Left colon (tissue), 2 donors: ENCODE measurements at regions not wholly inside any gene's neighbourhood (a gene's known extent, or its start where the extent isn't known, plus 50 kb on each side); places are given as distances from the start of the nearest gene placed in this dataset.
"Not testable (repeated sequence)": the region's sequence is repeated elsewhere in the genome, so short reads cannot be mapped to it uniquely, and the experiment has no call there.

Experiments used
- ATAC-seq: fragments of 200-7000 bp; cut with Tn5 transposase; one replicate; pipeline ENCODE4 v1.9.1; 2020; ENCODE audit warnings: mild to moderate bottlenecking, moderate library complexity
- DNase-seq, 2 donors: peaks; one replicate each; pipeline ENCODE4 v3.0.0-alpha.2; 2020
- intact Hi-C, 2 donors: fragments of 100-400 bp; cut with DNase I in 1 of 2; cut with micrococcal nuclease in 1 of 2; formaldehyde crosslinking; loops; one replicate each; pipeline versions ENCODE4 v1.11.2 to v1.14.0; 2022; cut with DNase I, micrococcal nuclease
- donor health status: DM: no; HTN: no; CAD: no.
- donor health status: DM: yes; HTN: yes; CAD: no.

GRCh38 chrX:85808217-85808616 is 239.1 kb downstream of the CHM start:
- intact Hi-C loops = no loop called here
- no peak for DNase-seq
- ATAC-seq = no peak

GRCh38 chrX:85772391-85772790 is 275.0 kb downstream of the CHM start:
- DNase-seq, intact Hi-C loops, ATAC-seq: not testable (repeated sequence)

- intact Hi-C loops = no loop called here
- no peak for DNase-seq
- ATAC-seq = no peak
Observed at GRCh38 chrX:85765651-85766050, 281.7 kb downstream of the CHM start.

- ATAC-seq, intact Hi-C loops, DNase-seq: not testable (repeated sequence)
Observed at GRCh38 chrX:85723025-85723424, 324.3 kb downstream of the CHM start.

- intact Hi-C loops, ATAC-seq, DNase-seq: not testable (repeated sequence)
Observed at GRCh38 chrX:85703233-85703632, 323.8 kb upstream of the POF1B start.

GRCh38 chrX:85698921-85699320 is 319.5 kb upstream of the POF1B start:
- intact Hi-C loops = no loop called here
- ATAC-seq (no peak), DNase-seq (no peak)

- ATAC-seq (no peak), DNase-seq (no peak)
- intact Hi-C loops = no loop called here
Observed at GRCh38 chrX:85685843-85686242, 306.4 kb upstream of the POF1B start.

GRCh38 chrX:85666471-85666870 is 287.0 kb upstream of the POF1B start:
- ATAC-seq (no peak), DNase-seq (no peak)
- intact Hi-C loops = no loop called here

GRCh38 chrX:85663970-85664369 is 284.5 kb upstream of the POF1B start:
- DNase-seq, ATAC-seq, intact Hi-C loops: not testable (repeated sequence)

GRCh38 chrX:85630901-85631300 is 251.4 kb upstream of the POF1B start:
- intact Hi-C loops = no loop called here
- ATAC-seq (no peak), DNase-seq (no peak)

- intact Hi-C loops = no loop called here
- ATAC-seq = no peak
- no peak for DNase-seq
Observed at GRCh38 chrX:85627363-85627762, 247.9 kb upstream of the POF1B start.

GRCh38 chrX:85622635-85623034 is 243.2 kb upstream of the POF1B start:
- DNase-seq (no peak), ATAC-seq (no peak)
- intact Hi-C loops = no loop called here

- DNase-seq (no peak), ATAC-seq (no peak)
- intact Hi-C loops = no loop called here
Observed at GRCh38 chrX:85620466-85620865, 241.0 kb upstream of the POF1B start.

GRCh38 chrX:85619962-85620361 is 240.5 kb upstream of the POF1B start:
- DNase-seq (no peak), ATAC-seq (no peak)
- intact Hi-C loops = no loop called here

GRCh38 chrX:85611926-85612325 is 232.5 kb upstream of the POF1B start:
- DNase-seq (no peak), ATAC-seq (no peak)
- intact Hi-C loops = no loop called here

- no peak for DNase-seq
- intact Hi-C loops = no loop called here
Observed at GRCh38 chrX:85592980-85593379, 213.5 kb upstream of the POF1B start.

GRCh38 chrX:85591536-85591935 is 212.1 kb upstream of the POF1B start:
- ATAC-seq (no peak), DNase-seq (no peak)
- intact Hi-C loops = no loop called here

More at GRCh38 chrX:85592980-85593379, 213.5 kb upstream of the POF1B start:
- ATAC-seq = no peak

GRCh38 chrX:85590638-85591037 is 211.2 kb upstream of the POF1B start:
- no peak for DNase-seq
- no peak for ATAC-seq
- intact Hi-C loops = no loop called here

GRCh38 chrX:85573801-85574200 is 194.3 kb upstream of the POF1B start:
- intact Hi-C loops = no loop called here
- no peak for DNase-seq
- ATAC-seq = no peak

GRCh38 chrX:85570496-85570895 is 191.0 kb upstream of the POF1B start:
- no peak for ATAC-seq
- intact Hi-C loops = no loop called here
- DNase-seq = no peak

GRCh38 chrX:85569686-85570085 is 190.2 kb upstream of the POF1B start:
- no peak for DNase-seq
- ATAC-seq = no peak
- intact Hi-C loops = no loop called here

GRCh38 chrX:85569096-85569495 is 189.6 kb upstream of the POF1B start:
- ATAC-seq = no peak
- intact Hi-C loops = no loop called here

More at GRCh38 chrX:85569096-85569495, 189.6 kb upstream of the POF1B start:
- no peak for DNase-seq
